Uterus (tissue), 2 donors: ENCODE measurements at regions not wholly inside any gene's neighbourhood (a gene's known extent, or its start where the extent isn't known, plus 50 kb on each side); places are given as distances from the start of the nearest gene placed in this dataset.

Experiments used
- CTCF ChIP-seq, 4 experiments: fragments of 200-600 bp in 2 of 4; fragments of 450-650 bp in 2 of 4; sonication (generic) in 2 of 4; IDR thresholded peaks; one replicate each; pipeline ENCODE4 v1.5.1; 2016 to 2019; ENCODE audit warnings: antibody characterized with exemption in 4 of 4, mild to moderate bottlenecking in 2 of 4, moderate library complexity in 1 of 4
- POLR2A ChIP-seq, 2 donors: fragments of 450-650 bp; IDR thresholded peaks; one replicate each; pipeline ENCODE4 v1.6.1; 2016; ENCODE audit warnings: antibody characterized with exemption in 2 of 2, mild to moderate bottlenecking in 1 of 2, moderate library complexity in 1 of 2

- TF ChIP-seq CTCF (IDR thresholded peaks at IDR 0.05) (no peak), POLR2A (IDR thresholded peaks at IDR 0.05) (no peak)
These were observed 392.7 kb upstream of the LRRC7 start for GRCh38 chr1:69175053-69175452.
